HEK293 (cell line): ENCODE measurements at regions not wholly inside any gene's neighbourhood (a gene's known extent, or its start where the extent isn't known, plus 50 kb on each side); places are given as distances from the start of the nearest gene placed in this dataset.

Experiments
- PRDM1 ChIP-seq: fragments of 450-650 bp; formaldehyde crosslinking; IDR thresholded peaks from 2 replicates; pipeline ENCODE4; 2016; ENCODE audit warnings: missing biosample characterization, missing genetic modification characterization
- PRDM10 ChIP-seq: fragments of 450-650 bp; formaldehyde crosslinking; IDR thresholded peaks from 2 replicates; pipeline ENCODE4 v1.5.1; 2016; ENCODE audit warnings: missing biosample characterization, missing genetic modification characterization
- YY1 ChIP-seq: fragments of 450-650 bp; formaldehyde crosslinking; IDR thresholded peaks from 2 replicates; pipeline ENCODE4 v1.5.1; 2018; ENCODE audit warnings: missing biosample characterization, missing genetic modification characterization
- ZFP41 ChIP-seq: fragments of 450-650 bp; formaldehyde crosslinking; IDR thresholded peaks from 2 replicates; pipeline ENCODE4 v1.5.1; 2016; ENCODE audit warnings: missing biosample characterization, missing genetic modification characterization, borderline replicate concordance
- ZNF10 ChIP-seq: fragments of 450-650 bp; formaldehyde crosslinking; IDR thresholded peaks from 2 replicates; pipeline ENCODE4 v1.5.1; 2017; ENCODE audit warnings: missing biosample characterization, missing genetic modification characterization
- ZNF174 ChIP-seq: fragments of 450-650 bp; formaldehyde crosslinking; IDR thresholded peaks from 2 replicates; pipeline ENCODE4 v1.5.0; 2017; ENCODE audit warnings: missing biosample characterization, mild to moderate bottlenecking, missing genetic modification characterization
- ZNF449 ChIP-seq: fragments of 450-650 bp; formaldehyde crosslinking; IDR thresholded peaks from 2 replicates; pipeline ENCODE4 v1.5.1; 2017; ENCODE audit warnings: missing biosample characterization, mild to moderate bottlenecking, missing genetic modification characterization, moderate library complexity
- ZNF639 ChIP-seq: fragments of 450-650 bp; formaldehyde crosslinking; IDR thresholded peaks from 2 replicates; pipeline ENCODE4 v1.5.1; 2016; ENCODE audit warnings: missing biosample characterization, missing genetic modification characterization
- ZSCAN30 ChIP-seq: fragments of 450-650 bp; IDR thresholded peaks from 2 replicates; pipeline ENCODE4 v1.5.1; 2018; ENCODE audit warnings: missing biosample characterization, mild to moderate bottlenecking, missing genetic modification characterization, moderate library complexity
- TF ChIP-seq, protein P1 (sequence below): fragments of 450-650 bp; formaldehyde crosslinking; IDR thresholded peaks from 2 replicates; pipeline ENCODE4 v1.5.1; 2016; ENCODE audit warnings: missing biosample characterization, missing genetic modification characterization
- TF ChIP-seq, protein P2 (sequence below): fragments of 450-650 bp; formaldehyde crosslinking; IDR thresholded peaks from 2 replicates; pipeline ENCODE4 v1.5.1; 2016; ENCODE audit warnings: missing biosample characterization, missing genetic modification characterization
- TF ChIP-seq, protein P3 (sequence below): fragments of 450-650 bp; formaldehyde crosslinking; IDR thresholded peaks from 2 replicates; pipeline ENCODE4 v1.5.1; 2016; ENCODE audit warnings: missing biosample characterization, missing genetic modification characterization

DNA sequence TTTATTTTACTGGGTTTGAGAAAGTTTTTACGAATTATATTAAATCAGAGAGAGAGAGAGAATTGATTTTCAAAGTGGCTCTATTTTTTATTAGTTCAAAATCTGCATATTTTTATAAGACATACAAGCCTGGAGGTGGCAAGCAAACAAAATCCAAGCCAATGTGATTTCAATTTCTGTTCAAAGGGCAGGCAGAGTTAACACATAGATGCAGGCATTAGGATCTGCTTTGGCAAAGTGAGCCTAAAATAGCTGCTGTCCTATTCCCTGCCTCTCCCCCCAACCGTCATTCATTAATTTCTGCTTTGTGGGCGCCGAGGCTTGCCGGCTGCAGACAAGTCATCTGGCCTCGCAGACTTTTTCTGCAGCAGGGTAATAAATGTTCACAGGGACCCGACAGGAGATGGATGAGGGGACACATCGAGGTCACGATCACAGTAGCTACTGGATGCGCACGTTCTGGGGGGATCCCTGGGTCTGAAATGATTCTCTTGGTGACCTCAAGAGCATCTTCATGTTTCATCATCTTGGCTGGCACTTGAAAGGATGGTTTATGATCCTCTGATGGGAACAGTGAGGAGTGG, 123.9 kb upstream of the SLC6A11 start:
- TF ChIP-seq, protein P1, sequence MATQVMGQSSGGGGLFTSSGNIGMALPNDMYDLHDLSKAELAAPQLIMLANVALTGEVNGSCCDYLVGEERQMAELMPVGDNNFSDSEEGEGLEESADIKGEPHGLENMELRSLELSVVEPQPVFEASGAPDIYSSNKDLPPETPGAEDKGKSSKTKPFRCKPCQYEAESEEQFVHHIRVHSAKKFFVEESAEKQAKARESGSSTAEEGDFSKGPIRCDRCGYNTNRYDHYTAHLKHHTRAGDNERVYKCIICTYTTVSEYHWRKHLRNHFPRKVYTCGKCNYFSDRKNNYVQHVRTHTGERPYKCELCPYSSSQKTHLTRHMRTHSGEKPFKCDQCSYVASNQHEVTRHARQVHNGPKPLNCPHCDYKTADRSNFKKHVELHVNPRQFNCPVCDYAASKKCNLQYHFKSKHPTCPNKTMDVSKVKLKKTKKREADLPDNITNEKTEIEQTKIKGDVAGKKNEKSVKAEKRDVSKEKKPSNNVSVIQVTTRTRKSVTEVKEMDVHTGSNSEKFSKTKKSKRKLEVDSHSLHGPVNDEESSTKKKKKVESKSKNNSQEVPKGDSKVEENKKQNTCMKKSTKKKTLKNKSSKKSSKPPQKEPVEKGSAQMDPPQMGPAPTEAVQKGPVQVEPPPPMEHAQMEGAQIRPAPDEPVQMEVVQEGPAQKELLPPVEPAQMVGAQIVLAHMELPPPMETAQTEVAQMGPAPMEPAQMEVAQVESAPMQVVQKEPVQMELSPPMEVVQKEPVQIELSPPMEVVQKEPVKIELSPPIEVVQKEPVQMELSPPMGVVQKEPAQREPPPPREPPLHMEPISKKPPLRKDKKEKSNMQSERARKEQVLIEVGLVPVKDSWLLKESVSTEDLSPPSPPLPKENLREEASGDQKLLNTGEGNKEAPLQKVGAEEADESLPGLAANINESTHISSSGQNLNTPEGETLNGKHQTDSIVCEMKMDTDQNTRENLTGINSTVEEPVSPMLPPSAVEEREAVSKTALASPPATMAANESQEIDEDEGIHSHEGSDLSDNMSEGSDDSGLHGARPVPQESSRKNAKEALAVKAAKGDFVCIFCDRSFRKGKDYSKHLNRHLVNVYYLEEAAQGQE (tag by site-specific recombination): no peak
- TF ChIP-seq ZNF10 (tag by site-specific recombination) (no peak), PRDM10 (tag by site-specific recombination) (no peak), ZFP41 (tag by site-specific recombination) (no peak), ZNF174 (tag by site-specific recombination) (no peak), ZSCAN30 (tag by site-specific recombination) (no peak), ZNF639 (no peak), ZNF449 (tag by site-specific recombination) (no peak), PRDM1 (no peak), YY1 (tag by site-specific recombination) (no peak)
- TF ChIP-seq, protein P2, sequence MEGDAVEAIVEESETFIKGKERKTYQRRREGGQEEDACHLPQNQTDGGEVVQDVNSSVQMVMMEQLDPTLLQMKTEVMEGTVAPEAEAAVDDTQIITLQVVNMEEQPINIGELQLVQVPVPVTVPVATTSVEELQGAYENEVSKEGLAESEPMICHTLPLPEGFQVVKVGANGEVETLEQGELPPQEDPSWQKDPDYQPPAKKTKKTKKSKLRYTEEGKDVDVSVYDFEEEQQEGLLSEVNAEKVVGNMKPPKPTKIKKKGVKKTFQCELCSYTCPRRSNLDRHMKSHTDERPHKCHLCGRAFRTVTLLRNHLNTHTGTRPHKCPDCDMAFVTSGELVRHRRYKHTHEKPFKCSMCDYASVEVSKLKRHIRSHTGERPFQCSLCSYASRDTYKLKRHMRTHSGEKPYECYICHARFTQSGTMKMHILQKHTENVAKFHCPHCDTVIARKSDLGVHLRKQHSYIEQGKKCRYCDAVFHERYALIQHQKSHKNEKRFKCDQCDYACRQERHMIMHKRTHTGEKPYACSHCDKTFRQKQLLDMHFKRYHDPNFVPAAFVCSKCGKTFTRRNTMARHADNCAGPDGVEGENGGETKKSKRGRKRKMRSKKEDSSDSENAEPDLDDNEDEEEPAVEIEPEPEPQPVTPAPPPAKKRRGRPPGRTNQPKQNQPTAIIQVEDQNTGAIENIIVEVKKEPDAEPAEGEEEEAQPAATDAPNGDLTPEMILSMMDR: no peak
- TF ChIP-seq, protein P3, sequence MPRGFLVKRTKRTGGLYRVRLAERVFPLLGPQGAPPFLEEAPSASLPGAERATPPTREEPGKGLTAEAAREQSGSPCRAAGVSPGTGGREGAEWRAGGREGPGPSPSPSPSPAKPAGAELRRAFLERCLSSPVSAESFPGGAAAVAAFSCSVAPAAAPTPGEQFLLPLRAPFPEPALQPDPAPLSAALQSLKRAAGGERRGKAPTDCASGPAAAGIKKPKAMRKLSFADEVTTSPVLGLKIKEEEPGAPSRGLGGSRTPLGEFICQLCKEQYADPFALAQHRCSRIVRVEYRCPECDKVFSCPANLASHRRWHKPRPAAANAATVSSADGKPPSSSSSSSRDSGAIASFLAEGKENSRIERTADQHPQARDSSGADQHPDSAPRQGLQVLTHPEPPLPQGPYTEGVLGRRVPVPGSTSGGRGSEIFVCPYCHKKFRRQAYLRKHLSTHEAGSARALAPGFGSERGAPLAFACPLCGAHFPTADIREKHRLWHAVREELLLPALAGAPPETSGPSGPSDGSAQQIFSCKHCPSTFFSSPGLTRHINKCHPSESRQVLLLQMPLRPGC: no peak
